Heart right ventricle (tissue), 16 donors: ENCODE measurements at regions not wholly inside any gene's neighbourhood (a gene's known extent, or its start where the extent isn't known, plus 50 kb on each side); places are given as distances from the start of the nearest gene placed in this dataset.

Experiments
- ATAC-seq, 8 donors: fragments of 200-7000 bp; cut with Tn5 transposase; one replicate each; pipeline ENCODE4 v1.9.1; 2020; ENCODE audit warnings: mild to moderate bottlenecking in 8 of 8, moderate library complexity in 8 of 8, moderate number of reproducible peaks in 1 of 8
- DNase-seq, 2 donors: peaks; one replicate each; pipeline ENCODE4 v3.0.0-alpha.2; 2020
- H3K27ac ChIP-seq, 10 donors: fragments of 200-600 bp; sonication (generic) in 2 of 10; one replicate each; pipeline versions ENCODE4 v1.5.0 to v1.8.0; 2020 to 2022; ENCODE audit warnings: mild to moderate bottlenecking in 3 of 10
- H3K27me3 ChIP-seq, 7 donors: fragments of 200-600 bp; one replicate each; pipeline ENCODE4 v1.8.0; 2021 to 2022; ENCODE audit warnings: mild to moderate bottlenecking in 2 of 7
- H3K36me3 ChIP-seq, 9 donors: fragments of 200-600 bp; sonication (generic) in 1 of 9; one replicate each; pipeline versions ENCODE4 v1.5.0 to v1.8.0; 2020 to 2022; ENCODE audit warnings: mild to moderate bottlenecking in 2 of 9
- H3K4me1 ChIP-seq, 9 donors: fragments of 200-600 bp; sonication (generic) in 1 of 9; one replicate each; pipeline versions ENCODE4 v1.5.0 to v1.8.0; 2020 to 2022; ENCODE audit warnings: mild to moderate bottlenecking in 4 of 9
- H3K4me3 ChIP-seq, 10 donors: fragments of 200-600 bp; sonication (generic) in 2 of 10; one replicate each; pipeline versions ENCODE4 v1.5.0 to v1.8.0; 2020 to 2022; ENCODE audit warnings: mild to moderate bottlenecking in 7 of 10, moderate library complexity in 2 of 10
- H3K9me3 ChIP-seq, 11 donors: fragments of 200-600 bp in 10 of 11; sonication (generic) in 2 of 11; one replicate each; pipeline versions ENCODE4 v1.5.0 to v1.8.0; 2013 to 2022; ENCODE audit warnings: mild to moderate bottlenecking in 2 of 11, control low read depth in 1 of 11, moderate library complexity in 1 of 11
- WGBS, 2 donors: extraction: QIAGEN DNeasy Blood & Tissue Kit; methylation state at CpG; one replicate each; pipeline ENCODE4 v1.1.7; 2013; ENCODE audit warnings: inconsistent platforms in 1 of 2; 5-methylcytosine and 5-hydroxymethylcytosine counted together
- intact Hi-C, 10 donors: fragments of 100-400 bp; cut with DNase I; formaldehyde crosslinking; loops; one replicate each; pipeline versions ENCODE4 v1.11.1 to v1.14.2; 2022
- TF ChIP-seq, protein P1 (sequence below), 9 donors: fragments of 200-600 bp; sonication (generic) in 2 of 9; IDR thresholded peaks; one replicate each; pipeline versions ENCODE4 v1.5.0 to v1.8.0; 2021 to 2022; ENCODE audit warnings: antibody characterized with exemption in 9 of 9, mild to moderate bottlenecking in 5 of 9, moderate library complexity in 1 of 9
- donor health status: Arrhythmogenic right ventricular cardiomyopathy.
- donor health status: ischemic (EF 13 %, LVEDD 7.1; RV severe dilation, severe dysfunction).
- donor health status: healthy with polysubstance abuse.
- donor health status: DM: no; HTN: yes; CAD: no.
- donor health status: DM: no; HTN: no; CAD: no.
- donor health status: ischemic (EF 25% LVEDD 6.9; RV normal size, moderate dysfunction).
- donor health status: ischemic (EF 25% LVEDD 5.7; RV mildly dilated, moderate dysfunction).
- donor health status: healthy.
- donor health status: DM: yes; HTN: yes; CAD: no.
- donor health status: Ischemic cardiomyopathy.
- donor health status: ischemic (EF 35%, LVEDD 5.7; RV mildly dilated, moderate dysfunction).
- donor health status: nonischemic (EF 11% LVEDD 7.7; RV severe dilation, severe dysfunction).
- donor health status: DM: yes; HTN: yes; CAD: no.
- donor health status: PGD.
- donor health status: ischemic (EF 29% LVEDD 5.4; RV normal size, mild dysfunction).
- donor health status: nonischemic (EF 23%, LVEDD 6.1; RV moderate dilation, normal function).

GRCh38 chr6:140677781-140678528 is 1303.5 kb upstream of the CITED2 start:
- Histone ChIP-seq H3K4me3 (no peak overlapping the region), H3K4me1 (peaks cover 0 to 4% (median 0%) of the 10 kb centered on the region in 9 donors), H3K27ac (no peak overlapping the region), H3K9me3 (peaks cover 0 to 7% (median 0%) of the 10 kb centered on the region in 11 donors), H3K36me3 (no peaks in the 10 kb centered on the region), H3K27me3 (no peaks in the 10 kb centered on the region)
- TF ChIP-seq, protein P1, sequence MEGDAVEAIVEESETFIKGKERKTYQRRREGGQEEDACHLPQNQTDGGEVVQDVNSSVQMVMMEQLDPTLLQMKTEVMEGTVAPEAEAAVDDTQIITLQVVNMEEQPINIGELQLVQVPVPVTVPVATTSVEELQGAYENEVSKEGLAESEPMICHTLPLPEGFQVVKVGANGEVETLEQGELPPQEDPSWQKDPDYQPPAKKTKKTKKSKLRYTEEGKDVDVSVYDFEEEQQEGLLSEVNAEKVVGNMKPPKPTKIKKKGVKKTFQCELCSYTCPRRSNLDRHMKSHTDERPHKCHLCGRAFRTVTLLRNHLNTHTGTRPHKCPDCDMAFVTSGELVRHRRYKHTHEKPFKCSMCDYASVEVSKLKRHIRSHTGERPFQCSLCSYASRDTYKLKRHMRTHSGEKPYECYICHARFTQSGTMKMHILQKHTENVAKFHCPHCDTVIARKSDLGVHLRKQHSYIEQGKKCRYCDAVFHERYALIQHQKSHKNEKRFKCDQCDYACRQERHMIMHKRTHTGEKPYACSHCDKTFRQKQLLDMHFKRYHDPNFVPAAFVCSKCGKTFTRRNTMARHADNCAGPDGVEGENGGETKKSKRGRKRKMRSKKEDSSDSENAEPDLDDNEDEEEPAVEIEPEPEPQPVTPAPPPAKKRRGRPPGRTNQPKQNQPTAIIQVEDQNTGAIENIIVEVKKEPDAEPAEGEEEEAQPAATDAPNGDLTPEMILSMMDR (IDR thresholded peaks at IDR 0.05), result no peak
- 62 to 64% methylated on average over 5 of the region's 5 CpGs for WGBS, 2 donors
- intact Hi-C loops, result no loop called here
- DNase-seq (no peak), ATAC-seq (no peak)

- no peak for DNase-seq
- H3K4me3 ChIP-seq, result no peak overlapping the region
- no peak overlapping the region for H3K27ac ChIP-seq
- TF ChIP-seq, protein P1 (IDR thresholded peaks at IDR 0.05), result peak in 1 of 9 donors; percentile 7
- H3K9me3 ChIP-seq, result peaks cover 0 to 11% (median 0%) of the 10 kb centered on the region in 11 donors
- no peaks in the 10 kb centered on the region for H3K27me3 ChIP-seq
- intact Hi-C loops, result no loop called here
- 69 to 90% methylated on average over 2 of the region's 2 CpGs for WGBS, 2 donors
- H3K36me3 ChIP-seq, result no peaks in the 10 kb centered on the region
- ATAC-seq, result no peak
- no peaks in the 10 kb centered on the region for H3K4me1 ChIP-seq
These were observed 1297.5 kb upstream of the CITED2 start for GRCh38 chr6:140671926-140672325.

GRCh38 chr6:140670021-140670420 is 1295.6 kb upstream of the CITED2 start:
- WGBS, 2 donors, result 46 to 61% methylated on average over 1 of the region's 1 CpG

DNA sequence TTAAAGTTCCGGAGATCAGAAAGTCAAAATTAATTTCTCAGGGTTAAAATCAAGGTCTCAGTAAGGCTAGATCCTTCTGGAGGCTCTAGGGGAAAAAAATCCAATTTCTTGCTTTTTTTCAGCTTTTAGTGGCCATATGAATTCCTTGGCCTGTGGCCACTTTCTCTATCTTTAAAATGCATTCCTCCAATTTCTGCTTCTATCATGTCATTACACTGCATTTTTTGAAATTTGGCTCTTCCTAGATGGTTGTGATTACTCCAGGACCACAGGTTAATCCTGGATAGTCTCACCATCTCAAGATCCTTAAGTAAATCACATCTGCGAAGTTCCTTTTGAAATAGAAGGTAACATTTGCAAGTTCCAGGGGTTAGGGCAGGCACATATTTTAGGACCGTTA is 1294.9 kb upstream of the CITED2 start:
- peaks cover 0 to 4% (median 0%) of the 10 kb centered on the region in 11 donors for H3K9me3 ChIP-seq
- intact Hi-C loops, result no loop called here

More at GRCh38 chr6:140670021-140670420, 1295.6 kb upstream of the CITED2 start:
- H3K27ac ChIP-seq, result no peak overlapping the region
- no peak overlapping the region for H3K4me3 ChIP-seq
- H3K9me3 ChIP-seq, result peaks cover 0 to 6% (median 0%) of the 10 kb centered on the region in 11 donors
- no peaks in the 10 kb centered on the region for H3K27me3 ChIP-seq
- no peak for ATAC-seq
- TF ChIP-seq, protein P1 (IDR thresholded peaks at IDR 0.05), result no peak
- no peak for DNase-seq
- no peaks in the 10 kb centered on the region for H3K36me3 ChIP-seq
- intact Hi-C loops, result no loop called here
- H3K4me1 ChIP-seq, result no peaks in the 10 kb centered on the region

More for the DNA sequence above, 1294.9 kb upstream of the CITED2 start:
- H3K27me3 ChIP-seq, result no peaks in the 10 kb centered on the region
- ATAC-seq, result no peak
- no peak overlapping the region for H3K4me3 ChIP-seq
- no peak overlapping the region for H3K27ac ChIP-seq
- DNase-seq, result no peak
- no peaks in the 10 kb centered on the region for H3K4me1 ChIP-seq
- H3K36me3 ChIP-seq, result no peaks in the 10 kb centered on the region
- TF ChIP-seq, protein P1 (IDR thresholded peaks at IDR 0.05), result no peak
- WGBS, 2 donors, result 87 to 92% methylated on average over 3 of the region's 3 CpGs
